ENCODE measurements at regions not wholly inside any gene's neighbourhood (a gene's known extent, or its start where the extent isn't known, plus 50 kb on each side); places are given as distances from the start of the nearest gene placed in this dataset.
"Not testable (repeated sequence)": the region's sequence is repeated elsewhere in the genome, so short reads cannot be mapped to it uniquely, and the experiment has no call there.

GRCh38 chr6:27825025-27825793 lies 87.0 kb downstream of the OR2B2 start:
- ChIA-PET CTCF (interaction anchor here (1.0 kb wide), 1 partner anchor 40 kb away, joined by 4 read pairs; a partner anchor contains a TSS), POLR2A (ENCODE audit: low non-redundant PET) (interaction anchor here (0.8 to 1.4 kb wide), 4 partner anchors 16 to 68 kb away, joined by 3 to 7 read pairs (median 6); a partner anchor contains a TSS)
- TF ChIP-seq, protein P1, sequence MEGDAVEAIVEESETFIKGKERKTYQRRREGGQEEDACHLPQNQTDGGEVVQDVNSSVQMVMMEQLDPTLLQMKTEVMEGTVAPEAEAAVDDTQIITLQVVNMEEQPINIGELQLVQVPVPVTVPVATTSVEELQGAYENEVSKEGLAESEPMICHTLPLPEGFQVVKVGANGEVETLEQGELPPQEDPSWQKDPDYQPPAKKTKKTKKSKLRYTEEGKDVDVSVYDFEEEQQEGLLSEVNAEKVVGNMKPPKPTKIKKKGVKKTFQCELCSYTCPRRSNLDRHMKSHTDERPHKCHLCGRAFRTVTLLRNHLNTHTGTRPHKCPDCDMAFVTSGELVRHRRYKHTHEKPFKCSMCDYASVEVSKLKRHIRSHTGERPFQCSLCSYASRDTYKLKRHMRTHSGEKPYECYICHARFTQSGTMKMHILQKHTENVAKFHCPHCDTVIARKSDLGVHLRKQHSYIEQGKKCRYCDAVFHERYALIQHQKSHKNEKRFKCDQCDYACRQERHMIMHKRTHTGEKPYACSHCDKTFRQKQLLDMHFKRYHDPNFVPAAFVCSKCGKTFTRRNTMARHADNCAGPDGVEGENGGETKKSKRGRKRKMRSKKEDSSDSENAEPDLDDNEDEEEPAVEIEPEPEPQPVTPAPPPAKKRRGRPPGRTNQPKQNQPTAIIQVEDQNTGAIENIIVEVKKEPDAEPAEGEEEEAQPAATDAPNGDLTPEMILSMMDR (conservative IDR thresholded peaks at IDR 0.05; ENCODE audit: low read depth): no peak

GRCh38 chr6:27824211-27825024 lies 87.8 kb downstream of the OR2B2 start:
- DNase-seq (ENCODE audit: low spot score): not testable (repeated sequence)
- ChIA-PET CTCF (interaction anchor here (1.0 kb wide), 1 partner anchor 41 kb away, joined by 4 read pairs; a partner anchor contains a TSS), POLR2A (ENCODE audit: low non-redundant PET) (interaction anchor here (0.8 to 1.4 kb wide), 4 partner anchors 15 to 69 kb away, joined by 3 to 7 read pairs (median 6); a partner anchor contains a TSS)
- peak overlapping the region; percentile 95 for H3K27ac ChIP-seq

More at GRCh38 chr6:27825025-27825793, 87.0 kb downstream of the OR2B2 start:
- no peak for DNase-seq (ENCODE audit: low spot score)
- H3K27ac ChIP-seq: peak overlapping the region; percentile 95

DNA sequence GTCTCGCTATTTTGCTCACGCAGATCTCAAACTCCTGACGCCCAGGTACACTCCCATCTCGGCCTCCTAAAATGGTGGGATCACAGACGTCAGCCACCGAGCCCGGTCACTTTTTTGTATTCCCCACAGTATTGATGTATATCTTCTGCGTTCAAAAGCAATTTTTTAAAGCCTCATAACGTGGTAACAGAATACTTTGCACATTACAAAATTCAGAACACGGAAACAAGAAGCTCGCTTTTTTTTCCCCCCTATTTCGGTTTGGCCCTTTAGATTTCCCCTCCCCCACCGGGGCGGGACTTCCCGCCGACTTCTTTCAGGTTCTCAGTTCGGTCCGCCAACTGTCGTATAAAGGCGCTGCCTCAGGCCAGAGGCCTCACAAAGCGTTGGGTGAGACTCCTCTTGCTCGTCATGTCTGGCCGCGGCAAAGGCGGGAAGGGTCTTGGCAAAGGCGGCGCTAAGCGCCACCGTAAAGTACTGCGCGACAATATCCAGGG lies 88.4 kb downstream of the OR2B2 start:
- peak overlapping the region; percentile 95 for H3K27ac ChIP-seq
- DNase-seq (ENCODE audit: low spot score): not testable (repeated sequence)
- ChIA-PET CTCF (interaction anchor here (0.7 kb wide), 1 partner anchor 13 kb away, joined by 3 read pairs; no protein-coding TSS in a partner anchor), POLR2A (ENCODE audit: low non-redundant PET) (interaction anchor here (1.4 kb wide), 1 partner anchor 48 kb away, joined by 6 read pairs; a partner anchor contains a TSS)

- CTCF ChIA-PET: no interaction called here
- H3K27ac ChIP-seq: no peak overlapping the region
Observed at GRCh38 chr6:27816906-27817305, 95.3 kb downstream of the OR2B2 start.

DNA sequence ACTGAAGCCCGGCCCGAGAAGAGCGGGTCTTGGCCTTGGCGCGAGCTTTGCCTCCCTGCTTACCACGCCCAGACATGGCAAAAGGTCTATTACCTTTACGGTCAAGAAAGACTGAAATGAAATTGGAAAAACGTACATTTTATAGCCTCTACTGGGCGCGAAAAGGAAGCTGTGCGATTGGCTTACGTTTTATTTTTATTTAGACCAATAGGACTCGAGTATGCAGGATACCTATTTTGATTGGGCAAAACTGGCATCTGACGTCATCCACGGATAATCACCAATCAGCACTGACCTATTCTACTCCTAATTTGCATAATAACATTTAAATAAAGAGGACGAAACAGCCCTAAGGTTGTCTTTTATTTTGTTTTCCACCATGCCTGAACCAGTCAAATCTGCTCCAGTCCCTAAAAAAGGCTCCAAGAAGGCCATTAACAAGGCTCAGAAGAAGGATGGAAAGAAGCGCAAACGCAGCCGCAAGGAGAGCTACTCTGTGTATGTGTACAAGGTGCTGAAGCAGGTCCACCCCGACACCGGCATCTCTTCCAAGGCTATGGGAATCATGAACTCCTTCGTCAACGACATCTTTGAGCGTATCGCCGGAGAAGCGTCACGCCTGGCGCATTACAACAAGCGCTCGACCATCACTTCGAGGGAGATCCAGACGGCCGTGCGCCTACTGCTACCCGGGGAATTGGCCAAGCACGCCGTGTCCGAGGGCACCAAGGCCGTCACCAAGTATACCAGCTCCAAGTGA lies 97.4 kb downstream of the OR2B2 start:
- peak overlapping the region; percentile 94 for H3K27ac ChIP-seq
- CTCF ChIA-PET: no interaction called here
- peak; percentile 87 for DNase-seq (ENCODE audit: low spot score)
- TF ChIP-seq, protein P1 (conservative IDR thresholded peaks at IDR 0.05; ENCODE audit: low read depth): no peak
- POLR2A ChIA-PET (ENCODE audit: low non-redundant PET): interaction anchor here (0.7 to 1.6 kb wide), 4 partner anchors 78 to 1616 kb away, joined by 3 to 10 read pairs (median 6); a partner anchor contains a TSS

More at GRCh38 chr6:27816906-27817305, 95.3 kb downstream of the OR2B2 start:
- TF ChIP-seq, protein P1 (conservative IDR thresholded peaks at IDR 0.05; ENCODE audit: low read depth): no peak
- POLR2A ChIA-PET (ENCODE audit: low non-redundant PET): interaction anchor here (1.0 kb wide), 1 partner anchor 20 kb away, joined by 3 read pairs; no protein-coding TSS in a partner anchor
- no peak for DNase-seq (ENCODE audit: low spot score)

- CTCF ChIA-PET; DNase-seq (ENCODE audit: low spot score): not testable (repeated sequence)
- peak overlapping the region; percentile 94 for H3K27ac ChIP-seq
- POLR2A ChIA-PET (ENCODE audit: low non-redundant PET): interaction anchor here (0.7 to 1.6 kb wide), 4 partner anchors 79 to 1616 kb away, joined by 3 to 10 read pairs (median 6); a partner anchor contains a TSS
Observed at GRCh38 chr6:27814415-27814664, 97.9 kb downstream of the OR2B2 start.

DNA sequence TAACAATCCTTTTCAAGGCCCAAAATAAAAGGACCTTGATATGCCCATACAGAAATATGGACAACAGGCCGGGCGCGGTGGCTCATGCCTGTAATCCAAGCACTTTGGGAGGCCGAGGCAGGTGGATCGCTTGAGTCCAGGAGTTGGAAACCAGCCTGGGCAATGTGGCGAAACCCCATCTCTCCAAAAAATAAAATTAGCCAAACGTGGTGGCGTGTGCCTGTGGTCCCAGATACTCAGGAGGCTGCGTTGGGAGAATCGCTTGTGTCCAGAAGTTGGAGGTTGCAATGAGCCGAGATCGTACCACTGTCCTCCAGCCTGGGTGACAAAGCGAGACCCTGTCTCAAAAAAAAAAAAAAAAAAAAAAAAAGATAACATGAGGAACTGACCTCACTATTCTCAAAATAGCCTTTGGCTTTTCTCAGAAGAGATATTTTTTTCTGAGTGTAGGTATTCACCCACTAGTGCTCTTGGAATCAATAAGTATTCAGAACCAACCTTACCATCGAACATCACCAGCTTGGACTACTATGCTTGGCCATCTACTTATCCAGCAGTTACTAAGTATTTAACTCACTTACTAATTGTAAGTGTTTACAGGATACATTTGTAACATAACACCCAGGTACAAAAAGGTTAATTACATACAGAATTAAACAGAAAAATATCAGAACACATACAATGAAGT lies 99.2 kb downstream of the OR2B2 start:
- no peak for DNase-seq (ENCODE audit: low spot score)
- ChIA-PET POLR2A (ENCODE audit: low non-redundant PET) (interaction anchor here (0.6 kb wide), 1 partner anchor 80 kb away, joined by 3 read pairs; no protein-coding TSS in a partner anchor), CTCF (no interaction called here)
- H3K27ac ChIP-seq: peak overlapping the region; percentile 82
- TF ChIP-seq, protein P1 (conservative IDR thresholded peaks at IDR 0.05; ENCODE audit: low read depth): no peak

Measured in RWPE1 (cell line).